ENCODE measurements at regions not wholly inside any gene's neighbourhood (a gene's known extent, or its start where the extent isn't known, plus 50 kb on each side); places are given as distances from the start of the nearest gene placed in this dataset.

- WGBS, 2 donors, result 87 to 92% methylated on average over 1 of the region's 1 CpG
- peaks cover 0 to 2% (median 0%) of the 10 kb centered on the region in 5 donors for H3K4me1 ChIP-seq (ENCODE audit: control insufficient read depth in 5 of 5, insufficient read depth in 5 of 5, low read length in 5 of 5)
Measured at GRCh38 chrX:96438803-96439202, 245.8 kb upstream of the DIAPH2 start.

GRCh38 chrX:96440941-96441340, 243.7 kb upstream of the DIAPH2 start:
- 84 to 91% methylated on average over 6 of the region's 6 CpGs for WGBS, 2 donors
- no peak for ATAC-seq (ENCODE audit: insufficient read depth, low FRiP score)
- H3K9ac ChIP-seq (ENCODE audit: insufficient read depth in 1 of 2, low read length in 2 of 2), result no peak overlapping the region

More at GRCh38 chrX:96438803-96439202, 245.8 kb upstream of the DIAPH2 start:
- Histone ChIP-seq H3K36me3 (ENCODE audit: control insufficient read depth in 4 of 4, insufficient read depth in 4 of 4, low read length in 4 of 4) (no peaks in the 10 kb centered on the region), H3K4me3 (no peak overlapping the region), H3K27ac (ENCODE audit: low read depth in 1 of 2, low read length in 1 of 2) (no peak overlapping the region), H3K27me3 (ENCODE audit: control insufficient read depth in 3 of 3, insufficient read depth in 3 of 3, low read length in 2 of 3) (peaks cover 0 to 19% (median 12%) of the 10 kb centered on the region in 3 donors), H3K9me3 (ENCODE audit: control insufficient read depth in 4 of 4, insufficient read depth in 3 of 4, low read length in 3 of 4) (no peaks in the 10 kb centered on the region), H3K9ac (ENCODE audit: insufficient read depth in 1 of 2, low read length in 2 of 2) (no peak overlapping the region)
- TF ChIP-seq CTCF (IDR thresholded peaks at IDR 0.05; ENCODE audit: control extremely low read depth, extremely low read depth), result no peak
- ATAC-seq (ENCODE audit: insufficient read depth, low FRiP score) (no peak), DNase-seq (no peak)

GRCh38 chrX:96445531-96446065, 239.0 kb upstream of the DIAPH2 start:
- Histone ChIP-seq H3K36me3 (ENCODE audit: control insufficient read depth in 4 of 4, insufficient read depth in 4 of 4, low read length in 4 of 4) (no peaks in the 10 kb centered on the region), H3K9me3 (ENCODE audit: control insufficient read depth in 4 of 4, insufficient read depth in 3 of 4, low read length in 3 of 4) (no peaks in the 10 kb centered on the region), H3K9ac (ENCODE audit: insufficient read depth in 1 of 2, low read length in 2 of 2) (no peak overlapping the region), H3K27ac (ENCODE audit: low read depth in 1 of 2, low read length in 1 of 2) (no peak overlapping the region), H3K27me3 (ENCODE audit: control insufficient read depth in 3 of 3, insufficient read depth in 3 of 3, low read length in 2 of 3) (peaks cover 0 to 26% (median 4%) of the 10 kb centered on the region in 3 donors), H3K4me3 (no peak overlapping the region), H3K4me1 (ENCODE audit: control insufficient read depth in 5 of 5, insufficient read depth in 5 of 5, low read length in 5 of 5) (no peaks in the 10 kb centered on the region)
- 38 to 54% methylated on average over 9 of the region's 9 CpGs for WGBS, 2 donors
- TF ChIP-seq CTCF (IDR thresholded peaks at IDR 0.05; ENCODE audit: control extremely low read depth, extremely low read depth), result no peak
- ATAC-seq (ENCODE audit: insufficient read depth, low FRiP score), result no peak
- DNase-seq, result no peak

More at GRCh38 chrX:96440941-96441340, 243.7 kb upstream of the DIAPH2 start:
- no peaks in the 10 kb centered on the region for H3K4me1 ChIP-seq (ENCODE audit: control insufficient read depth in 5 of 5, insufficient read depth in 5 of 5, low read length in 5 of 5)
- no peak overlapping the region for H3K27ac ChIP-seq (ENCODE audit: low read depth in 1 of 2, low read length in 1 of 2)
- no peak overlapping the region for H3K4me3 ChIP-seq
- no peaks in the 10 kb centered on the region for H3K9me3 ChIP-seq (ENCODE audit: control insufficient read depth in 4 of 4, insufficient read depth in 3 of 4, low read length in 3 of 4)
- H3K36me3 ChIP-seq (ENCODE audit: control insufficient read depth in 4 of 4, insufficient read depth in 4 of 4, low read length in 4 of 4), result no peaks in the 10 kb centered on the region
- TF ChIP-seq CTCF (IDR thresholded peaks at IDR 0.05; ENCODE audit: control extremely low read depth, extremely low read depth), result no peak
- peaks cover 0 to 22% (median 13%) of the 10 kb centered on the region in 3 donors for H3K27me3 ChIP-seq (ENCODE audit: control insufficient read depth in 3 of 3, insufficient read depth in 3 of 3, low read length in 2 of 3)
- no peak for DNase-seq

GRCh38 chrX:96446524-96446923, 238.1 kb upstream of the DIAPH2 start:
- no peaks in the 10 kb centered on the region for H3K9me3 ChIP-seq (ENCODE audit: control insufficient read depth in 4 of 4, insufficient read depth in 3 of 4, low read length in 3 of 4)
- TF ChIP-seq CTCF (IDR thresholded peaks at IDR 0.05; ENCODE audit: control extremely low read depth, extremely low read depth), result no peak
- peaks cover 0 to 19% (median 4%) of the 10 kb centered on the region in 3 donors for H3K27me3 ChIP-seq (ENCODE audit: control insufficient read depth in 3 of 3, insufficient read depth in 3 of 3, low read length in 2 of 3)
- no peak overlapping the region for H3K27ac ChIP-seq (ENCODE audit: low read depth in 1 of 2, low read length in 1 of 2)
- ATAC-seq (ENCODE audit: insufficient read depth, low FRiP score), result no peak
- 85 to 97% methylated on average over 3 of the region's 3 CpGs for WGBS, 2 donors
- no peaks in the 10 kb centered on the region for H3K4me1 ChIP-seq (ENCODE audit: control insufficient read depth in 5 of 5, insufficient read depth in 5 of 5, low read length in 5 of 5)
- H3K4me3 ChIP-seq, result no peak overlapping the region
- DNase-seq, result no peak
- no peak overlapping the region for H3K9ac ChIP-seq (ENCODE audit: insufficient read depth in 1 of 2, low read length in 2 of 2)
- H3K36me3 ChIP-seq (ENCODE audit: control insufficient read depth in 4 of 4, insufficient read depth in 4 of 4, low read length in 4 of 4), result no peaks in the 10 kb centered on the region

All from lung (tissue), 11 donors.